HepG2 (cell line): ENCODE measurements at regions not wholly inside any gene's neighbourhood (a gene's known extent, or its start where the extent isn't known, plus 50 kb on each side); places are given as distances from the start of the nearest gene placed in this dataset.

ENCODE experiments used
- CREBL2 ChIP-seq: sonication (generic); formaldehyde crosslinking; IDR thresholded peaks from 2 replicates; pipeline ENCODE4 v1.8.1; 2023; ENCODE audit warnings: missing genetic modification reagents, mild to moderate bottlenecking, borderline replicate concordance
- CTCF ChIP-seq: sonication (generic); formaldehyde crosslinking; IDR thresholded peaks from 2 replicates; pipeline ENCODE4 v1.5.0; 2020; ENCODE audit warnings: mild to moderate bottlenecking, missing genetic modification reagents, moderate library complexity
- EZH2 ChIP-seq: conservative IDR thresholded peaks from 2 replicates; pipeline ENCODE4 v1.6.1; 2012; ENCODE audit warnings: mild to moderate bottlenecking, low read depth, low read length, moderate library complexity
- JUN ChIP-seq: sonication (generic); formaldehyde crosslinking; IDR thresholded peaks from 2 replicates; pipeline ENCODE4 v1.4.0; 2020; ENCODE audit warnings: mild to moderate bottlenecking, missing genetic modification reagents
- MATR3 ChIP-seq: sonication (generic); formaldehyde crosslinking; IDR thresholded peaks from 2 replicates; pipeline ENCODE4 v1.4.0; 2020; ENCODE audit warnings: missing genetic modification reagents
- NFE2L2 ChIP-seq: fragments of 150-350 bp; IDR thresholded peaks from 2 replicates; pipeline ENCODE4 v1.6.1; 2014; ENCODE audit warnings: low read length
- PLRG1 ChIP-seq: fragments of 450-650 bp; conservative IDR thresholded peaks from 2 replicates; pipeline ENCODE4 v1.6.1; 2016
- POLR2A ChIP-seq, 2 experiments: IDR thresholded peaks; 2 replicates each; pipeline ENCODE4 v1.6.1; 2011; ENCODE audit warnings: low read depth in 2 of 2, low read length in 2 of 2, mild to moderate bottlenecking in 1 of 2, moderate library complexity in 1 of 2; ENCODE audit not compliant: insufficient read depth in 1 of 2
- PRMT3 ChIP-seq: sonication (generic); formaldehyde crosslinking; IDR thresholded peaks from 2 replicates; pipeline ENCODE4 v1.8.1; 2022; ENCODE audit warnings: low read depth, mild to moderate bottlenecking, moderate library complexity, missing genetic modification reagents, borderline replicate concordance
- STAG1 ChIP-seq: sonication (generic); formaldehyde crosslinking; IDR thresholded peaks from 2 replicates; pipeline ENCODE4 v1.4.0; 2020; ENCODE audit warnings: missing genetic modification reagents
- ZBTB21 ChIP-seq: sonication (generic); formaldehyde crosslinking; IDR thresholded peaks from 2 replicates; pipeline ENCODE4 v1.4.0; 2020; ENCODE audit warnings: missing genetic modification reagents
- ZNF274 ChIP-seq: sonication (generic); formaldehyde crosslinking; IDR thresholded peaks from 2 replicates; pipeline ENCODE4 v1.5.1; 2020; ENCODE audit warnings: mild to moderate bottlenecking, missing genetic modification reagents
- ZNF672 ChIP-seq: sonication (generic); formaldehyde crosslinking; IDR thresholded peaks from 2 replicates; pipeline ENCODE4 v1.8.1; 2022; ENCODE audit warnings: missing genetic modification reagents
- ZNF777 ChIP-seq: sonication (generic); formaldehyde crosslinking; IDR thresholded peaks from 2 replicates; pipeline ENCODE4 v1.4.0; 2020; ENCODE audit warnings: missing genetic modification reagents

- TF ChIP-seq ZNF672 (CRISPR knock-in tag), result no peak
- no peak for TF ChIP-seq ZBTB21
- no peak for TF ChIP-seq ZNF777
- no peak for TF ChIP-seq PRMT3 (CRISPR knock-in tag)
- no peak for TF ChIP-seq EZH2
- TF ChIP-seq CTCF, result no peak
- no peak for TF ChIP-seq POLR2A (IDR thresholded peaks at IDR 0.05; ENCODE audit: insufficient read depth in 1 of 2, low read depth in 2 of 2, low read length in 2 of 2)
- no peak for TF ChIP-seq PLRG1
- TF ChIP-seq JUN, result no peak
- TF ChIP-seq MATR3 (CRISPR knock-in tag), result no peak
- no peak for TF ChIP-seq CREBL2 (CRISPR knock-in tag)
- TF ChIP-seq ZNF274, result no peak
- TF ChIP-seq NFE2L2, result no peak
- no peak for TF ChIP-seq STAG1
Measured at GRCh38 chr4:25981749-25982148, 67.7 kb downstream of the SMIM20 start.
